Lower leg skin (tissue), 4 donors: ENCODE measurements at regions not wholly inside any gene's neighbourhood (a gene's known extent, or its start where the extent isn't known, plus 50 kb on each side); places are given as distances from the start of the nearest gene placed in this dataset.

Source experiments
- DNase-seq, 2 donors: peaks; one replicate each; pipeline ENCODE4 v3.0.0-alpha.2; 2019; ENCODE audit warnings: low spot score in 2 of 2
- H3K4me3 ChIP-seq: fragments of 200-600 bp; sonication (generic); 2 replicates; pipeline ENCODE4 v1.5.1; 2017; ENCODE audit warnings: mild to moderate bottlenecking, low read depth; ENCODE audit not compliant: poor library complexity, severe bottlenecking
- CTCF ChIP-seq, 3 donors: fragments of 450-650 bp; IDR thresholded peaks; one replicate each; pipeline ENCODE4 v1.5.1; 2016; ENCODE audit warnings: antibody characterized with exemption in 3 of 3, mild to moderate bottlenecking in 3 of 3, moderate library complexity in 2 of 3
- POLR2A ChIP-seq, 2 donors: fragments of 450-650 bp; IDR thresholded peaks; one replicate each; pipeline ENCODE4 v1.6.1; 2016 to 2017; ENCODE audit warnings: antibody characterized with exemption in 2 of 2, mild to moderate bottlenecking in 1 of 2, moderate library complexity in 1 of 2
- WGBS, 2 donors: methylation state at CpG; one replicate each; pipeline ENCODE4 v1.1.5; 2018; 5-methylcytosine and 5-hydroxymethylcytosine counted together
- intact Hi-C: fragments of 100-400 bp; cut with DNase I; formaldehyde crosslinking; loops from one replicate; pipeline ENCODE4 v1.15.0; 2023; ENCODE audit warnings: low total_unique reads

GRCh38 chr3:71962561-71963240, 177.8 kb upstream of the PROK2 start:
- DNase-seq, result no peak
- WGBS, 2 donors, result 71 to 75% methylated on average over 8 of the region's 8 CpGs
- intact Hi-C loops, result no loop called here
- no peak overlapping the region for H3K4me3 ChIP-seq
- no peak for TF ChIP-seq POLR2A (IDR thresholded peaks at IDR 0.05)
- no peak for TF ChIP-seq CTCF (IDR thresholded peaks at IDR 0.05)

GRCh38 chr3:71961891-71962290, 176.9 kb upstream of the PROK2 start:
- intact Hi-C loops, result no loop called here
- TF ChIP-seq CTCF (IDR thresholded peaks at IDR 0.05) (no peak), POLR2A (IDR thresholded peaks at IDR 0.05) (no peak)
- WGBS, 2 donors, result 65 to 97% methylated on average over 2 of the region's 2 CpGs
- H3K4me3 ChIP-seq, result no peak overlapping the region
- no peak for DNase-seq

GRCh38 chr3:71961378-71961777, 176.4 kb upstream of the PROK2 start:
- intact Hi-C loops, result no loop called here
- WGBS, 2 donors, result 89 to 92% methylated on average over 2 of the region's 2 CpGs
- TF ChIP-seq POLR2A (IDR thresholded peaks at IDR 0.05) (no peak), CTCF (IDR thresholded peaks at IDR 0.05) (no peak)
- no peak overlapping the region for H3K4me3 ChIP-seq
- DNase-seq, result no peak

- intact Hi-C loops, result loop anchor here (10.0 kb wide), 1 partner anchor 866 kb away; no protein-coding TSS in a partner anchor
- 89 to 90% methylated on average over 2 of the region's 2 CpGs for WGBS, 2 donors
- TF ChIP-seq CTCF (IDR thresholded peaks at IDR 0.05) (no peak), POLR2A (IDR thresholded peaks at IDR 0.05) (no peak)
- no peak overlapping the region for H3K4me3 ChIP-seq
- DNase-seq, result no peak
Measured at GRCh38 chr3:71958533-71958932, 173.6 kb upstream of the PROK2 start.

GRCh38 chr3:71956716-71957115, 171.8 kb upstream of the PROK2 start:
- TF ChIP-seq POLR2A (IDR thresholded peaks at IDR 0.05) (no peak), CTCF (IDR thresholded peaks at IDR 0.05) (no peak)
- intact Hi-C loops, result loop anchor here (10.0 kb wide), 1 partner anchor 868 kb away; no protein-coding TSS in a partner anchor
- H3K4me3 ChIP-seq, result no peak overlapping the region
- 91 to 95% methylated on average over 3 of the region's 3 CpGs for WGBS, 2 donors
- DNase-seq, result no peak

GRCh38 chr3:71956069-71956340, 171.1 kb upstream of the PROK2 start:
- 64 to 68% methylated on average over 2 of the region's 2 CpGs for WGBS, 2 donors
- TF ChIP-seq POLR2A (IDR thresholded peaks at IDR 0.05) (no peak), CTCF (IDR thresholded peaks at IDR 0.05) (no peak)
- H3K4me3 ChIP-seq, result no peak overlapping the region
- intact Hi-C loops, result loop anchor here (10.0 kb wide), 1 partner anchor 869 kb away; no protein-coding TSS in a partner anchor
- DNase-seq, result no peak
